Psoas muscle (tissue), 7 donors: ENCODE measurements at regions not wholly inside any gene's neighbourhood (a gene's known extent, or its start where the extent isn't known, plus 50 kb on each side); places are given as distances from the start of the nearest gene placed in this dataset.

ENCODE experiments used
- ATAC-seq, 4 donors: fragments of 200-7000 bp; cut with Tn5 transposase; one replicate each; pipeline ENCODE4 v1.9.1; 2020; ENCODE audit warnings: moderate library complexity in 3 of 4, mild to moderate bottlenecking in 2 of 4
- DNase-seq, 2 donors: peaks; one replicate each; pipeline ENCODE4 v3.0.0-alpha.2; 2020
- H3K27ac ChIP-seq: fragments of 200-600 bp; one replicate; pipeline ENCODE4 v1.8.0; 2022
- H3K27me3 ChIP-seq, 3 donors: fragments of 200-600 bp in 1 of 3; one replicate each; pipeline versions ENCODE4 v1.6.1 to v1.8.0; 2013 to 2022; ENCODE audit warnings: low read length in 2 of 3, mild to moderate bottlenecking in 2 of 3, moderate library complexity in 1 of 3; ENCODE audit not compliant: insufficient read depth in 3 of 3
- H3K36me3 ChIP-seq, 2 donors: fragments of 200-600 bp in 1 of 2; one replicate each; pipeline versions ENCODE4 v1.6.1 to v1.8.0; 2013 to 2022; ENCODE audit warnings: low read depth in 1 of 2, mild to moderate bottlenecking in 1 of 2, moderate library complexity in 1 of 2; ENCODE audit not compliant: insufficient read depth in 1 of 2
- H3K4me1 ChIP-seq: fragments of 200-600 bp; one replicate; pipeline ENCODE4 v1.8.0; 2022
- H3K4me3 ChIP-seq: fragments of 200-600 bp; one replicate; pipeline ENCODE4 v1.8.0; 2022; ENCODE audit warnings: mild to moderate bottlenecking
- H3K9me3 ChIP-seq: fragments of 200-600 bp; one replicate; pipeline ENCODE4 v1.8.0; 2022
- WGBS, 3 donors: extraction: QIAGEN DNeasy Blood & Tissue Kit; methylation state at CpG; one replicate each; pipeline versions ENCODE4 v1.1.6 to v1.1.7; 2013; 5-methylcytosine and 5-hydroxymethylcytosine counted together
- intact Hi-C, 2 donors: fragments of 100-400 bp; cut with DNase I; formaldehyde crosslinking; loops; one replicate each; pipeline versions ENCODE4 v1.11.0 to v1.14.2; 2022
- TF ChIP-seq, protein P1 (sequence below): fragments of 200-600 bp; IDR thresholded peaks from one replicate; pipeline ENCODE4 v1.8.0; 2022; ENCODE audit warnings: antibody characterized with exemption
- donor health status: healthy with polysubstance abuse.
- donor health status: DM: no; HTN: no; CAD: no; lungs with moderate emphysema.
- donor health status: Bipolar disorder and iron deficiency.
- donor health status: healthy.
- donor health status: DM: yes; HTN: yes; CAD: no.
- donor health status: DM: no; HTN: no; CAD: no.
- donor health status: DM: yes; HTN: yes; CAD: no.

DNA sequence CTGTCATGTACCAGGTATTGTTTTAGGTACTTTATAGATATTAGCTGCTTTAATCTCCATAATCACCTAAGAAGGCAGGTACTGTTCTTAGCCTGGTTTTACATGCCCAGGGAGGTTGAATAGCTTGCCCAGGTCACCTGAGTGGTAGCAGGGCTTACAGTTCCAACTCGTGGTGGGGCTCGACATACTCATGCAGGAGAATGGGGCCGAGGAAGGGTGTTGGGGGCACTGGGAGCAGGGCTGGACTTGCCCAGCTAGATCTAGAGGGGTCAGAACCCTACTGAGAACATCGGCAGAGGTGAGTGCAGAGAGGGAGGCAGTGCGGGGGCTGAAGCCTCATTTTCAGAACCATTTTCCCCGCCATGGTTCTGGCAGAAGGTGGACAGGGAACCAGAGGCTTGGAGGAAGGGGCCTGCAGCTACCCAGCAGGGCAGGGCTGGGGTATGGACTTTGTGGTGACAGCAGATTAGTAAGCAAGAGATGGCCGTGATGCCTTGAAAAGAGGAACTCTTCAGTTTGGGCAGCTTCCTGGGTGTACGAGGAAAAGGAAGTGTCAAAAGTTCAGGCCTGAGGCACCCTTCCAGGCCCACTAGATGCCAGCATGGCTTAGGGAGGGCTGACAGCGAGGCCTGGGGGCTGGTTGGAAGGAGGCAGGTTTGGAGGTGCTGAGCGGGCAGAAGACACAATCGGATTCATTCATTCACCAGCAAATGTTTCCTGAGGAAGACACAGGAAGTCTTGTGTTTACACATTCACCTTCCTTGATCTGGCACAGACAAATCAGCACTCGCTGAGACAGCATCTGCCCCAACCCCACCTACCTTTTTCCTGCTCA is 54.7 kb upstream of the LYVE1 start:
- TF ChIP-seq, protein P1, sequence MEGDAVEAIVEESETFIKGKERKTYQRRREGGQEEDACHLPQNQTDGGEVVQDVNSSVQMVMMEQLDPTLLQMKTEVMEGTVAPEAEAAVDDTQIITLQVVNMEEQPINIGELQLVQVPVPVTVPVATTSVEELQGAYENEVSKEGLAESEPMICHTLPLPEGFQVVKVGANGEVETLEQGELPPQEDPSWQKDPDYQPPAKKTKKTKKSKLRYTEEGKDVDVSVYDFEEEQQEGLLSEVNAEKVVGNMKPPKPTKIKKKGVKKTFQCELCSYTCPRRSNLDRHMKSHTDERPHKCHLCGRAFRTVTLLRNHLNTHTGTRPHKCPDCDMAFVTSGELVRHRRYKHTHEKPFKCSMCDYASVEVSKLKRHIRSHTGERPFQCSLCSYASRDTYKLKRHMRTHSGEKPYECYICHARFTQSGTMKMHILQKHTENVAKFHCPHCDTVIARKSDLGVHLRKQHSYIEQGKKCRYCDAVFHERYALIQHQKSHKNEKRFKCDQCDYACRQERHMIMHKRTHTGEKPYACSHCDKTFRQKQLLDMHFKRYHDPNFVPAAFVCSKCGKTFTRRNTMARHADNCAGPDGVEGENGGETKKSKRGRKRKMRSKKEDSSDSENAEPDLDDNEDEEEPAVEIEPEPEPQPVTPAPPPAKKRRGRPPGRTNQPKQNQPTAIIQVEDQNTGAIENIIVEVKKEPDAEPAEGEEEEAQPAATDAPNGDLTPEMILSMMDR: no peak
- no peaks in the 10 kb centered on the region for H3K27me3 ChIP-seq
- DNase-seq (no peak), ATAC-seq (peak in 3 of 4 donors; percentile 2 to 28 (median 24))
- H3K9me3 ChIP-seq: no peaks in the 10 kb centered on the region
- intact Hi-C loops: no loop called here
- H3K4me1 ChIP-seq: peaks cover 13% of the 10 kb centered on the region
- WGBS, 3 donors: 77 to 81% (median 80%) methylated on average over 12 of the region's 12 CpGs
- no peaks in the 10 kb centered on the region for H3K36me3 ChIP-seq
- H3K27ac ChIP-seq: no peak overlapping the region
- H3K4me3 ChIP-seq: no peak overlapping the region

DNA sequence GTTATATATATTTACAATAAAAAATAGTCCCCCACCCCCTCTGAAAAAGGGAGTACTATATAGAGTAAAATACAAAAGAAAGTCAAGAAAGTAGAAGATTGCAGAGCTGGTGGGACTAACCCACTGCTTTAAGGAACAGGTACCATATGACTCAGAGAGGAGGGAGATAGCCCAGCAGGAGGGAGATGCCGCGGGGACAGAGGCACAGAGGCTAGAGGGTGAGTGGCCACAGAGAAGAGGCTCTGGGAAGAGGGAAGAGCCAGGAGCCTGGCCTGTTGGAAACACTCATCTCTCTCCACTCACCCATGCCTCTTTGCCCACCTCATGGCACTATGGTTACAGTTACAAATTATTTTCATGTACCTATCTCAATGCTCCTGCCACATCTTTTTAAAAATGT is 53.6 kb upstream of the LYVE1 start:
- TF ChIP-seq, protein P1: no peak
- intact Hi-C loops: no loop called here
- H3K4me3 ChIP-seq: no peak overlapping the region
- no peak for ATAC-seq
- WGBS, 3 donors: 77 to 90% (median 86%) methylated on average over 2 of the region's 2 CpGs
- no peaks in the 10 kb centered on the region for H3K36me3 ChIP-seq
- H3K27ac ChIP-seq: no peak overlapping the region
- no peaks in the 10 kb centered on the region for H3K27me3 ChIP-seq
- peaks cover 13% of the 10 kb centered on the region for H3K4me1 ChIP-seq
- no peaks in the 10 kb centered on the region for H3K9me3 ChIP-seq
- DNase-seq: no peak

DNA sequence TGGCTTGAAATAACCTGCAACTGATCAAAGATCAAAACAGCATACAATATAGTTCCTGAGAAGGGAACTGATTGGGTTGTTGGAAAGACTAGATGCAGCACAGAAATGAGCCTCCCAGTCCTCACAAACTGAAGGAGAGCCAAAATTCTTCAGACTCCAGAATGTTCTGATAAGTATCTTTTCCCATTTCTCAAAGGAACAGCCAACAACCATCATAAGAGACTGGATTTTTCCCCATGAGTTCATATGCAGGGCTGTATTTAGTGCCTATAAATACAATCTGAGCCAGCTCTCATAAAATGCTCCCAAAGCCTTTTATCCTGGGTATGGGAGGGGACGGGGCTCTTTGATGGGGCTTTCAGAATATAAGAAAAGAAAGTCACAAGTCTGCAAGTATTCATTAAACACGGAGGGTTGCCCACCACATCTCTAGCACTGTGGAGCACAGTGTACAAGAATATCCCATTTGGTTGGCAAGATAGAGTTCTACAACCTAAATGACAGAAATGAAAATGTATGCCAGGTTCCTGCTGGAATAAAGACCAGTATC is 50.7 kb upstream of the LYVE1 start:
- ATAC-seq (no peak), DNase-seq (no peak)
- 80 to 87% (median 84%) methylated on average over 2 of the region's 2 CpGs for WGBS, 3 donors
- Histone ChIP-seq H3K27ac (no peak overlapping the region), H3K4me3 (no peak overlapping the region), H3K9me3 (no peaks in the 10 kb centered on the region), H3K4me1 (peaks cover 2% of the 10 kb centered on the region), H3K27me3 (no peaks in the 10 kb centered on the region), H3K36me3 (no peaks in the 10 kb centered on the region)
- TF ChIP-seq, protein P1: no peak
- intact Hi-C loops: no loop called here

DNA sequence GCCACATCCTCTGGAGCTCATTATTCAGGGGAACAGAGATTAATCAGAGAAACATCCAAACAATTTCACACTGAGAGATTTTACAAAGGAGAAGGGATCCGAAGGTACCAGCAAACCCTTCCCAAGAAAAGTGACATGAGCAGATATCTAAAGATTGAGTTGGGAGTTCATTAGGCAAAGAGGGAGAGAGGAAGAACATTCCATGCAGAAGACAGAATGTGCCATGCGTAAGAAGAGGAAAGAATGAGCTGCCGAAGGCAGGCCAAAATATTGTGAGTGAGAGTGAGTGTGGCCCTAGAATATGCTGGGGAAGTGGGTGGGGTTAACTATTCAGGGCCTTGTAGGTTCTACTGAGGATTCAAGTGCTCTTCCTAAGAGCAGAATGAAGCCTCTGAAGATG is 50.0 kb upstream of the LYVE1 start:
- ATAC-seq: peak in 1 of 4 donors; percentile 37
- Histone ChIP-seq H3K36me3 (no peaks in the 10 kb centered on the region), H3K4me3 (no peak overlapping the region), H3K27ac (no peak overlapping the region), H3K9me3 (no peaks in the 10 kb centered on the region), H3K27me3 (no peaks in the 10 kb centered on the region), H3K4me1 (no peaks in the 10 kb centered on the region)
- WGBS, 3 donors: 75 to 93% (median 88%) methylated on average over 3 of the region's 3 CpGs
- no peak for DNase-seq
- TF ChIP-seq, protein P1: no peak
- intact Hi-C loops: no loop called here
